KOPT-K1 (cell line): ENCODE measurements at regions not wholly inside any gene's neighbourhood (a gene's known extent, or its start where the extent isn't known, plus 50 kb on each side); places are given as distances from the start of the nearest gene placed in this dataset.
"Not testable (repeated sequence)": the region's sequence is repeated elsewhere in the genome, so short reads cannot be mapped to it uniquely, and the experiment has no call there.

ENCODE experiments used
- H3K27ac ChIP-seq: fragments of 200-600 bp; sonication (generic); 2 replicates; pipeline ENCODE4 v1.5.1; 2016; ENCODE audit warnings: antibody characterized with exemption, mild to moderate bottlenecking, low read depth, low read length; ENCODE audit not compliant: poor library complexity, severe bottlenecking
- H3K36me3 ChIP-seq: fragments of 200-600 bp; sonication (generic); 2 replicates; pipeline ENCODE4 v1.5.1; 2017; ENCODE audit warnings: antibody characterized with exemption, mild to moderate bottlenecking, low read length, moderate library complexity; ENCODE audit not compliant: insufficient read depth
- H3K9me3 ChIP-seq: fragments of 200-600 bp; sonication (generic); 2 replicates; pipeline ENCODE4 v1.5.1; 2017; ENCODE audit warnings: antibody characterized with exemption, low read length, mild to moderate bottlenecking; ENCODE audit not compliant: insufficient read depth, poor library complexity, severe bottlenecking

- H3K27ac ChIP-seq: no peak overlapping the region
- no peaks in the 10 kb centered on the region for H3K36me3 ChIP-seq
- no peaks in the 10 kb centered on the region for H3K9me3 ChIP-seq
Observed at GRCh38 chr2:100704711-100705110, 115.2 kb upstream of the NPAS2 start.

- Histone ChIP-seq H3K27ac (no peak overlapping the region), H3K36me3 (no peaks in the 10 kb centered on the region), H3K9me3 (no peaks in the 10 kb centered on the region)
Observed at GRCh38 chr2:100707016-100707947, 112.7 kb upstream of the NPAS2 start.

GRCh38 chr2:100708333-100708732, 111.6 kb upstream of the NPAS2 start:
- no peaks in the 10 kb centered on the region for H3K36me3 ChIP-seq
- no peaks in the 10 kb centered on the region for H3K9me3 ChIP-seq
- no peak overlapping the region for H3K27ac ChIP-seq

GRCh38 chr2:100713106-100713505, 106.8 kb upstream of the NPAS2 start:
- Histone ChIP-seq H3K36me3 (no peaks in the 10 kb centered on the region), H3K27ac (no peak overlapping the region), H3K9me3 (no peaks in the 10 kb centered on the region)

- not testable (repeated sequence) for H3K36me3 ChIP-seq, H3K27ac ChIP-seq, H3K9me3 ChIP-seq
Observed at GRCh38 chr2:100714396-100715010, 105.4 kb upstream of the NPAS2 start.

GRCh38 chr2:100715861-100716260, 104.1 kb upstream of the NPAS2 start:
- not testable (repeated sequence) for H3K9me3 ChIP-seq, H3K27ac ChIP-seq, H3K36me3 ChIP-seq

- Histone ChIP-seq H3K36me3 (no peaks in the 10 kb centered on the region), H3K9me3 (no peaks in the 10 kb centered on the region), H3K27ac (no peak overlapping the region)
Observed at GRCh38 chr2:100716581-100716980, 103.4 kb upstream of the NPAS2 start.

GRCh38 chr2:100718065-100718629, 101.8 kb upstream of the NPAS2 start:
- H3K27ac ChIP-seq: no peak overlapping the region
- H3K9me3 ChIP-seq: no peaks in the 10 kb centered on the region
- H3K36me3 ChIP-seq: no peaks in the 10 kb centered on the region

GRCh38 chr2:100720445-100720844, 99.5 kb upstream of the NPAS2 start:
- no peak overlapping the region for H3K27ac ChIP-seq
- H3K9me3 ChIP-seq: no peaks in the 10 kb centered on the region
- no peaks in the 10 kb centered on the region for H3K36me3 ChIP-seq

- H3K36me3 ChIP-seq: no peaks in the 10 kb centered on the region
- H3K9me3 ChIP-seq: no peaks in the 10 kb centered on the region
- H3K27ac ChIP-seq: no peak overlapping the region
Observed at GRCh38 chr2:100721693-100722092, 98.2 kb upstream of the NPAS2 start.

- no peaks in the 10 kb centered on the region for H3K9me3 ChIP-seq
- H3K36me3 ChIP-seq: no peaks in the 10 kb centered on the region
- no peak overlapping the region for H3K27ac ChIP-seq
Observed at GRCh38 chr2:100722125-100722524, 97.8 kb upstream of the NPAS2 start.

GRCh38 chr2:100726866-100727265, 93.1 kb upstream of the NPAS2 start:
- Histone ChIP-seq H3K27ac (no peak overlapping the region), H3K9me3 (peaks cover 7% of the 10 kb centered on the region), H3K36me3 (no peaks in the 10 kb centered on the region)

- no peaks in the 10 kb centered on the region for H3K36me3 ChIP-seq
- peaks cover 7% of the 10 kb centered on the region for H3K9me3 ChIP-seq
- no peak overlapping the region for H3K27ac ChIP-seq
Observed at GRCh38 chr2:100730290-100730868, 89.6 kb upstream of the NPAS2 start.

GRCh38 chr2:100731535-100731981, 88.4 kb upstream of the NPAS2 start:
- Histone ChIP-seq H3K9me3 (peaks cover 7% of the 10 kb centered on the region), H3K36me3 (no peaks in the 10 kb centered on the region), H3K27ac (no peak overlapping the region)
